Endothelial cell of umbilical vein (primary cell): ENCODE measurements at regions not wholly inside any gene's neighbourhood (a gene's known extent, or its start where the extent isn't known, plus 50 kb on each side); places are given as distances from the start of the nearest gene placed in this dataset.
"Not testable (repeated sequence)": the region's sequence is repeated elsewhere in the genome, so short reads cannot be mapped to it uniquely, and the experiment has no call there.

Experiments
- BruUV-seq: library from RNA; stranded (reverse); fragments of 400-500 nt; replicated peaks from 2 replicates; lab custom pipeline; 2021; lab: Mats Ljungman, UMichigan
- CTCF ChIA-PET: fragments of 300-600, 350-600 bp; sonication (Branson Sonifier 250); formaldehyde crosslinking; loops from one replicate; lab custom pipeline; 2021; ENCODE audit warnings: antibody characterized with exemption, inconsistent platforms; lab: Charles Lee
- POLR2A ChIA-PET: fragments of 300-600, 350-600 bp; sonication (Branson Sonifier 250); formaldehyde crosslinking; loops from one replicate; lab custom pipeline; 2021; ENCODE audit warnings: antibody characterized with exemption, inconsistent platforms; lab: Charles Lee
- DNase-seq: peaks from one replicate; pipeline ENCODE4 v3.0.0-alpha.2; 2011; ENCODE audit warnings: low read depth, low spot score
- FAIRE-seq: peaks from 2 replicates; lab custom pipeline; 2011; peaks lifted over from hg19 to GRCh38; lab: Jason Lieb, UNC
- H2AFZ ChIP-seq: 2 replicates; pipeline ENCODE4 v1.6.0; 2012; ENCODE audit warnings: low read depth, low read length, control low read depth, inconsistent platforms
- H3K27ac ChIP-seq: 2 replicates; pipeline ENCODE4 v1.5.1; 2011; ENCODE audit warnings: low read depth, mild to moderate bottlenecking, control low read depth, low read length, moderate library complexity; ENCODE audit not compliant: insufficient read depth
- H3K27me3 ChIP-seq, 2 experiments: 2 replicates each; pipeline versions ENCODE4 v1.6.0 to v1.6.1; 2011; ENCODE audit warnings: low read length in 2 of 2, mixed read lengths in 1 of 2; ENCODE audit not compliant: control insufficient read depth in 2 of 2, insufficient read depth in 2 of 2
- H3K36me3 ChIP-seq, 2 experiments: 2 replicates in 1 of 2; 3 replicates in 1 of 2; pipeline ENCODE4 v1.5.1; 2011; ENCODE audit warnings: low read length in 2 of 2, mild to moderate bottlenecking in 1 of 2, moderate library complexity in 1 of 2; ENCODE audit not compliant: control insufficient read depth in 2 of 2, insufficient read depth in 2 of 2; ENCODE audit errors: extremely low read depth in 1 of 2
- H3K4me1 ChIP-seq: 3 replicates; pipeline ENCODE4 v1.5.1; 2011; ENCODE audit warnings: mild to moderate bottlenecking, low read length; ENCODE audit not compliant: control insufficient read depth, insufficient read depth; ENCODE audit errors: extremely low read depth
- H3K4me2 ChIP-seq: 2 replicates; pipeline ENCODE4 v1.6.1; 2011; ENCODE audit warnings: low read length, control low read depth, mixed read lengths; ENCODE audit not compliant: insufficient read depth
- H3K4me3 ChIP-seq, 3 experiments: fragments of 200-600 bp in 1 of 3; sonication (generic), shearing (Covaris generic) in 1 of 3; replicated peaks in 1 of 3; 2 replicates each; pipeline ENCODE4 v1.5.1; 2011 to 2016; ENCODE audit warnings: control low read depth in 3 of 3, low read length in 3 of 3, mild to moderate bottlenecking in 2 of 3, inconsistent platforms in 1 of 3, low read depth in 1 of 3, moderate library complexity in 1 of 3; ENCODE audit not compliant: insufficient read depth in 1 of 3
- H3K79me2 ChIP-seq: 2 replicates; pipeline ENCODE4 v1.6.0; 2012; ENCODE audit warnings: low read length, inconsistent platforms; ENCODE audit not compliant: control insufficient read depth, insufficient read depth
- H3K9ac ChIP-seq: replicated peaks from 2 replicates; pipeline ENCODE3; 2011; ENCODE audit warnings: low read length, control low read depth; ENCODE audit not compliant: insufficient read depth; ENCODE audit errors: extremely low read depth
- H3K9me1 ChIP-seq: replicated peaks from 3 replicates; pipeline ENCODE4 v1.6.0; 2011; ENCODE audit warnings: mild to moderate bottlenecking, low read length; ENCODE audit not compliant: control insufficient read depth, insufficient read depth; ENCODE audit errors: extremely low read depth
- H3K9me3 ChIP-seq: replicated peaks from 2 replicates; pipeline ENCODE4 v1.5.1; 2012; ENCODE audit warnings: low read length, inconsistent platforms; ENCODE audit not compliant: control insufficient read depth, insufficient read depth
- H4K20me1 ChIP-seq: replicated peaks from 2 replicates; pipeline ENCODE3; 2011; ENCODE audit warnings: mild to moderate bottlenecking, low read length; ENCODE audit not compliant: control insufficient read depth, insufficient read depth; ENCODE audit errors: extremely low read depth
- CTCF ChIP-seq, 2 donors: IDR thresholded peaks; 1 replicate in 1 of 2; 2 replicates in 1 of 2; pipeline ENCODE4 v1.5.1; 2011; ENCODE audit warnings: low read length in 2 of 2, mild to moderate bottlenecking in 2 of 2, moderate library complexity in 2 of 2, control low read depth in 1 of 2, inconsistent platforms in 1 of 2, low read depth in 1 of 2; ENCODE audit not compliant: insufficient read depth in 1 of 2; ENCODE audit errors: extremely low read depth in 1 of 2
- EZH2 ChIP-seq: IDR thresholded peaks from 2 replicates; pipeline ENCODE4 v1.6.1; 2012; ENCODE audit warnings: borderline replicate concordance, low read depth, mild to moderate bottlenecking, moderate library complexity, low read length, inconsistent platforms; ENCODE audit not compliant: severe bottlenecking
- FOS ChIP-seq: IDR thresholded peaks from 2 replicates; pipeline ENCODE4 v1.6.1; 2011; ENCODE audit warnings: mild to moderate bottlenecking, low read length, moderate library complexity, borderline replicate concordance; ENCODE audit not compliant: insufficient read depth
- GATA2 ChIP-seq: IDR thresholded peaks from 2 replicates; pipeline ENCODE4 v1.7.0; 2011; ENCODE audit warnings: low read depth, mild to moderate bottlenecking, moderate library complexity, mixed read lengths, low read length; ENCODE audit not compliant: insufficient read length, insufficient read depth
- JUN ChIP-seq: IDR thresholded peaks from 2 replicates; pipeline ENCODE4 v1.6.1; 2011; ENCODE audit warnings: borderline replicate concordance, low read depth; ENCODE audit not compliant: insufficient read length, insufficient read depth
- MAX ChIP-seq: IDR thresholded peaks from 2 replicates; pipeline ENCODE4 v1.6.1; 2011; ENCODE audit not compliant: insufficient read depth, insufficient read length
- MYC ChIP-seq: IDR thresholded peaks from one replicate; pipeline ENCODE4 v1.6.1; 2011; ENCODE audit warnings: mild to moderate bottlenecking, low read depth, low read length
- POLR2A ChIP-seq: IDR thresholded peaks from 2 replicates; pipeline ENCODE4 v1.6.1; 2012; ENCODE audit warnings: low read depth, mild to moderate bottlenecking, control low read depth, low read length
- POLR2AphosphoS5 ChIP-seq: IDR thresholded peaks from 2 replicates; pipeline ENCODE4 v1.6.1; 2012; ENCODE audit warnings: low read depth, mild to moderate bottlenecking, control low read depth, low read length, moderate library complexity; ENCODE audit not compliant: insufficient read depth
- dilution Hi-C: fragments of 300-500 bp; cut with MboI; formaldehyde crosslinking; loops from one replicate; pipeline ENCODE4 v1.15.0; 2019; ENCODE audit warnings: low sequenced_read_pairs; ENCODE audit not compliant: extremely low pct_ligation_motif_present
- intact Hi-C: fragments of 100-400 bp; cut with micrococcal nuclease; formaldehyde crosslinking; loops from one replicate; pipeline ENCODE4 v1.10.0; 2022

GRCh38 chr20:53862136-53862397, 208.3 kb downstream of the BCAS1 start:
- H3K36me3 ChIP-seq, DNase-seq, BruUV-seq, dilution Hi-C loops, intact Hi-C loops, H3K27ac ChIP-seq, FAIRE-seq, H3K4me3 ChIP-seq, H3K27me3 ChIP-seq, H3K79me2 ChIP-seq, H3K9me3 ChIP-seq, H4K20me1 ChIP-seq, POLR2A ChIA-PET, H2AFZ ChIP-seq, H3K9ac ChIP-seq, H3K9me1 ChIP-seq, CTCF ChIA-PET, H3K4me2 ChIP-seq: not testable (repeated sequence)
- peaks cover 11% of the 10 kb centered on the region for H3K4me1 ChIP-seq

- Histone ChIP-seq H3K4me1 (no peaks in the 10 kb centered on the region), H3K9me3 (no peaks in the 10 kb centered on the region), H3K79me2 (no peaks in the 10 kb centered on the region), H3K36me3 (no peaks in the 10 kb centered on the region), H3K4me3 (no peak overlapping the region), H3K9ac (no peak overlapping the region), H3K27me3 (no peaks in the 10 kb centered on the region), H2AFZ (peak overlapping the region; percentile 59), H3K4me2 (no peak overlapping the region), H4K20me1 (no peaks in the 10 kb centered on the region), H3K27ac (no peak overlapping the region), H3K9me1 (no peaks in the 10 kb centered on the region)
- CTCF ChIA-PET, result interaction anchor here (0.6 to 3.2 kb wide), 3 partner anchors 13 to 56 kb away, joined by 3 to 11 read pairs (median 4); no protein-coding TSS in a partner anchor
- dilution Hi-C loops, result no loop called here
- intact Hi-C loops, result no loop called here
- POLR2A ChIA-PET, result no interaction called here
- TF ChIP-seq POLR2A (no peak), MYC (no peak), GATA2 (no peak), POLR2AphosphoS5 (no peak), JUN (no peak), MAX (no peak), EZH2 (no peak), FOS (no peak), CTCF (IDR thresholded peaks at IDR 0.05; ENCODE audit: extremely low read depth in 1 of 2, insufficient read depth in 1 of 2, low read depth in 1 of 2, low read length in 2 of 2) (no peak)
- FAIRE-seq (no peak), DNase-seq (no peak)
- no TSS peak for BruUV-seq
Observed at GRCh38 chr20:53859684-53860083, 210.7 kb downstream of the BCAS1 start.

- POLR2A ChIA-PET, H3K4me1 ChIP-seq, H3K9me3 ChIP-seq, H4K20me1 ChIP-seq, H3K4me2 ChIP-seq, DNase-seq, dilution Hi-C loops, H3K27me3 ChIP-seq, H3K4me3 ChIP-seq, H2AFZ ChIP-seq, intact Hi-C loops, H3K79me2 ChIP-seq, H3K27ac ChIP-seq, BruUV-seq, H3K9me1 ChIP-seq, FAIRE-seq, H3K36me3 ChIP-seq, H3K9ac ChIP-seq: not testable (repeated sequence)
- CTCF ChIA-PET, result interaction anchor here (1.1 to 3.2 kb wide), 2 partner anchors 13 to 57 kb away, joined by 4 to 11 read pairs; no protein-coding TSS in a partner anchor
Observed at GRCh38 chr20:53859009-53859408, 211.4 kb downstream of the BCAS1 start.
